IMR-90 (cell line): ENCODE measurements at regions not wholly inside any gene's neighbourhood (a gene's known extent, or its start where the extent isn't known, plus 50 kb on each side); places are given as distances from the start of the nearest gene placed in this dataset.

Experiments used
- ATAC-seq: fragments of 200-7000 bp; cut with Tn5 transposase; 2 replicates; pipeline ENCODE4 v1.9.1; 2020; ENCODE audit warnings: low read depth, mild to moderate bottlenecking, moderate library complexity
- BruUV-seq: library from RNA; stranded (reverse); fragments of 400-500 nt; replicated peaks from 2 replicates; lab custom pipeline; 2021; lab: Mats Ljungman, UMichigan
- CTCF ChIA-PET: fragments of 300-600 bp; formaldehyde crosslinking; extraction: SDS; loops from one replicate; lab custom pipeline; 2021; ENCODE audit warnings: antibody characterized with exemption; lab: Yijun Ruan, JAX
- POLR2A ChIA-PET: fragments of 300-600 bp; sonication (Branson Sonifier 250); formaldehyde crosslinking; loops from one replicate; lab custom pipeline; 2022; ENCODE audit warnings: antibody characterized with exemption; ENCODE audit not compliant: unreplicated experiment; lab: Charles Lee
- DNase-seq: peaks from one replicate; pipeline ENCODE4 v3.0.0; 2013
- H2AFZ ChIP-seq: replicated peaks from 2 replicates; pipeline ENCODE3; 2013; ENCODE audit warnings: low read length, mild to moderate bottlenecking; ENCODE audit not compliant: poor library complexity
- H2AK5ac ChIP-seq: 2 replicates; pipeline ENCODE4 v1.6.1; 2013; ENCODE audit warnings: low read depth, low read length, inconsistent platforms
- H2AK9ac ChIP-seq: replicated peaks from 2 replicates; pipeline ENCODE3; 2013; ENCODE audit warnings: mild to moderate bottlenecking, low read depth, low read length, moderate library complexity; ENCODE audit not compliant: poor library complexity
- H2BK120ac ChIP-seq: 2 replicates; pipeline ENCODE4 v1.6.1; 2013; ENCODE audit warnings: low read depth, low read length, inconsistent platforms
- H2BK15ac ChIP-seq: 3 replicates; pipeline ENCODE4 v1.6.1; 2013; ENCODE audit warnings: low read depth, low read length, inconsistent platforms
- H2BK20ac ChIP-seq: 2 replicates; pipeline ENCODE4 v1.6.1; 2013; ENCODE audit warnings: low read depth, mild to moderate bottlenecking, inconsistent platforms, low read length, moderate library complexity
- H2BK5ac ChIP-seq: 2 replicates; pipeline ENCODE4 v1.6.1; 2013; ENCODE audit warnings: mild to moderate bottlenecking, low read depth, low read length, inconsistent platforms; ENCODE audit not compliant: poor library complexity, severe bottlenecking
- H3K14ac ChIP-seq: replicated peaks from 2 replicates; pipeline ENCODE4 v1.6.1; 2013; ENCODE audit warnings: low read depth, low read length, inconsistent platforms
- H3K18ac ChIP-seq: 2 replicates; pipeline ENCODE4 v1.6.1; 2013; ENCODE audit warnings: low read depth, low read length, control low read depth
- H3K23ac ChIP-seq: 2 replicates; pipeline ENCODE4 v1.6.1; 2013; ENCODE audit warnings: low read depth, low read length, inconsistent platforms
- H3K27ac ChIP-seq: 2 replicates; pipeline ENCODE4 v1.5.1; 2013; ENCODE audit warnings: mild to moderate bottlenecking, control low read depth, low read length; ENCODE audit not compliant: insufficient read depth
- H3K27me3 ChIP-seq: 2 replicates; pipeline ENCODE4 v1.6.1; 2013; ENCODE audit warnings: low read length; ENCODE audit not compliant: control insufficient read depth, insufficient read depth
- H3K36me3 ChIP-seq: 2 replicates; pipeline ENCODE4 v1.6.1; 2013; ENCODE audit warnings: low read length, mixed read lengths; ENCODE audit not compliant: control insufficient read depth, insufficient read depth
- H3K4ac ChIP-seq: 2 replicates; pipeline ENCODE4 v1.6.1; 2013; ENCODE audit warnings: low read depth, low read length, inconsistent platforms
- H3K4me1 ChIP-seq: 2 replicates; pipeline ENCODE4 v1.6.1; 2013; ENCODE audit warnings: low read length, mixed read lengths; ENCODE audit not compliant: control insufficient read depth, insufficient read depth
- H3K4me2 ChIP-seq: 2 replicates; pipeline ENCODE4 v1.6.1; 2013; ENCODE audit warnings: low read depth, mild to moderate bottlenecking, control low read depth, low read length, moderate library complexity
- H3K4me3 ChIP-seq: 2 replicates; pipeline ENCODE4 v1.5.1; 2013; ENCODE audit warnings: low read depth, mild to moderate bottlenecking, control low read depth, low read length, moderate library complexity; ENCODE audit not compliant: insufficient read depth
- H3K56ac ChIP-seq: 2 replicates; pipeline ENCODE4 v1.6.1; 2013; ENCODE audit warnings: low read length, inconsistent platforms; ENCODE audit not compliant: insufficient read depth; ENCODE audit errors: extremely low read depth
- H3K79me1 ChIP-seq, 2 experiments: 2 replicates each; pipeline ENCODE4 v1.6.1; 2013; ENCODE audit warnings: low read length in 2 of 2, inconsistent platforms in 1 of 2, low read depth in 1 of 2
- H3K9ac ChIP-seq: 2 replicates; pipeline ENCODE4 v1.6.1; 2013; ENCODE audit warnings: low read depth, low read length, control low read depth
- H3K9me1 ChIP-seq: 2 replicates; pipeline ENCODE4 v1.6.1; 2013; ENCODE audit warnings: low read length, inconsistent platforms; ENCODE audit not compliant: insufficient read depth
- H3K9me3 ChIP-seq: 2 replicates; pipeline ENCODE4 v1.6.1; 2013; ENCODE audit warnings: low read length; ENCODE audit not compliant: control insufficient read depth, insufficient read depth
- H4K20me1 ChIP-seq: 2 replicates; pipeline ENCODE4 v1.6.1; 2013; ENCODE audit warnings: low read length, inconsistent platforms; ENCODE audit not compliant: insufficient read depth
- H4K5ac ChIP-seq: 2 replicates; pipeline ENCODE4 v1.6.1; 2013; ENCODE audit warnings: mild to moderate bottlenecking, low read depth, low read length, control low read depth
- H4K8ac ChIP-seq, 2 experiments: 2 replicates each; pipeline ENCODE4 v1.6.1; 2013; ENCODE audit warnings: low read depth in 2 of 2, low read length in 2 of 2, control low read depth in 1 of 2, inconsistent platforms in 1 of 2
- H4K91ac ChIP-seq: 2 replicates; pipeline ENCODE4 v1.6.1; 2013; ENCODE audit warnings: low read depth, low read length, inconsistent platforms; ENCODE audit not compliant: insufficient read depth
- CTCF ChIP-seq: conservative IDR thresholded peaks from 2 replicates; pipeline ENCODE4 v1.5.1; 2012; ENCODE audit warnings: mild to moderate bottlenecking, low read depth, low read length, improper control_type of control experiment
- MAFK ChIP-seq: IDR thresholded peaks from 2 replicates; pipeline ENCODE4 v1.6.1; 2012; ENCODE audit warnings: low read depth, low read length, improper control_type of control experiment
- MAZ ChIP-seq: IDR thresholded peaks from 2 replicates; pipeline ENCODE4 v1.6.1; 2012; ENCODE audit warnings: low read depth, mild to moderate bottlenecking, low read length, improper control_type of control experiment, moderate library complexity, borderline replicate concordance
- MXI1 ChIP-seq: IDR thresholded peaks from 2 replicates; pipeline ENCODE4 v1.6.1; 2012; ENCODE audit warnings: low read depth, mild to moderate bottlenecking, low read length, moderate library complexity, borderline replicate concordance
- POLR2A ChIP-seq: IDR thresholded peaks from 2 replicates; pipeline ENCODE4 v1.6.1; 2012; ENCODE audit warnings: mild to moderate bottlenecking, low read depth, low read length
- RAD21 ChIP-seq: IDR thresholded peaks from 2 replicates; pipeline ENCODE4 v1.6.1; 2012; ENCODE audit warnings: low read length, improper control_type of control experiment
- RCOR1 ChIP-seq: IDR thresholded peaks from 2 replicates; pipeline ENCODE4 v1.6.1; 2012; ENCODE audit warnings: mild to moderate bottlenecking, low read length, improper control_type of control experiment; ENCODE audit not compliant: insufficient replicate concordance
- RFX5 ChIP-seq: IDR thresholded peaks from 2 replicates; pipeline ENCODE4 v1.8.0; 2012; ENCODE audit warnings: low read depth, mild to moderate bottlenecking, low read length, moderate library complexity
- USF2 ChIP-seq: fragments of 150-350 bp; IDR thresholded peaks from 2 replicates; pipeline ENCODE4 v1.6.1; 2017; ENCODE audit warnings: mild to moderate bottlenecking, antibody characterized with exemption, low read length, low read depth
- WGBS, 2 experiments: methylation state at CpG; one replicate each; pipeline versions ENCODE4 v1.1.5 to v1.1.7; 2013; ENCODE audit warnings: missing lambda C conversion rate in 2 of 2; ENCODE audit not compliant: insufficient read length in 1 of 2; ENCODE audit errors: extremely low coverage in 2 of 2; 5-methylcytosine and 5-hydroxymethylcytosine counted together
- dilution Hi-C: fragments of 300-500 bp; cut with HindIII; formaldehyde crosslinking; loops from one replicate; pipeline ENCODE4 v1.14.3; 2018; ENCODE audit warnings: low sequenced_read_pairs; ENCODE audit not compliant: unreplicated experiment
- in situ Hi-C: fragments of 300-500 bp; cut with MboI; formaldehyde crosslinking; loops from 3 replicates; pipeline ENCODE4 v1.14.3; 2019; ENCODE audit warnings: low sequenced_read_pairs, inconsistent platforms, mixed read lengths
- intact Hi-C: fragments of 100-400 bp; cut with micrococcal nuclease; formaldehyde crosslinking; loops from 2 replicates; pipeline ENCODE4 v1.10.0; 2022

GRCh38 chr11:116122697-116123472 lies 618.7 kb upstream of the CADM1 start:
- ChIA-PET POLR2A (no interaction called here), CTCF (no interaction called here)
- H2BK15ac ChIP-seq: no peak overlapping the region
- H3K4me2 ChIP-seq: no peak overlapping the region
- H3K4me1 ChIP-seq: no peaks in the 10 kb centered on the region
- intact Hi-C loops: no loop called here
- H3K18ac ChIP-seq: no peak overlapping the region
- no peak overlapping the region for H4K91ac ChIP-seq
- H2AK5ac ChIP-seq: no peak overlapping the region
- BruUV-seq: no TSS peak
- H3K79me1 ChIP-seq: no peaks in the 10 kb centered on the region
- H2BK20ac ChIP-seq: no peak overlapping the region
- no peak for DNase-seq
- H3K36me3 ChIP-seq: no peaks in the 10 kb centered on the region
- H4K8ac ChIP-seq: no peak overlapping the region
- H3K9ac ChIP-seq: no peak overlapping the region
- WGBS, 2 experiments: 77% methylated on average over 5 of the region's 8 CpGs; no CpG with 5 or more reads in 1 of the 2 experiments
- no peak overlapping the region for H3K14ac ChIP-seq
- H3K27me3 ChIP-seq: no peaks in the 10 kb centered on the region
- no peak for ATAC-seq
- no peak overlapping the region for H2BK120ac ChIP-seq
- TF ChIP-seq MAFK (no peak), USF2 (no peak), RFX5 (no peak), RCOR1 (no peak), MXI1 (no peak), MAZ (no peak), CTCF (no peak), POLR2A (no peak), RAD21 (no peak)
- in situ Hi-C loops: no loop called here
- H3K23ac ChIP-seq: no peak overlapping the region
- no peaks in the 10 kb centered on the region for H3K9me1 ChIP-seq
- H3K9me3 ChIP-seq: no peaks in the 10 kb centered on the region
- no peak overlapping the region for H2AK9ac ChIP-seq
- H2AFZ ChIP-seq: no peak overlapping the region
- H4K5ac ChIP-seq: no peak overlapping the region
- no peak overlapping the region for H3K56ac ChIP-seq
- no peak overlapping the region for H3K4ac ChIP-seq
- no peak overlapping the region for H2BK5ac ChIP-seq
- no peaks in the 10 kb centered on the region for H4K20me1 ChIP-seq
- dilution Hi-C loops: no loop called here
- no peak overlapping the region for H3K27ac ChIP-seq
- H3K4me3 ChIP-seq: no peak overlapping the region
